BJ (cell line): ENCODE measurements at regions not wholly inside any gene's neighbourhood (a gene's known extent, or its start where the extent isn't known, plus 50 kb on each side); places are given as distances from the start of the nearest gene placed in this dataset.

Experiments
- CTCF ChIA-PET: fragments of 350-600 bp; formaldehyde crosslinking; extraction: SDS; loops from one replicate; lab custom pipeline; 2021; ENCODE audit warnings: antibody characterized with exemption, inconsistent platforms; lab: Yijun Ruan, JAX
- POLR2A ChIA-PET: fragments of 300-600 bp; sonication (Branson Sonifier 250); formaldehyde crosslinking; extraction: SDS; loops from one replicate; lab custom pipeline; 2021; ENCODE audit warnings: antibody characterized with exemption; lab: Charles Lee
- DNase-seq: peaks from one replicate; pipeline ENCODE4 v3.0.0-alpha.2; 2011; ENCODE audit warnings: low read depth
- H3K27me3 ChIP-seq: 2 replicates; pipeline ENCODE4 v1.6.0; 2011; ENCODE audit warnings: low read length; ENCODE audit not compliant: control insufficient read depth, insufficient read depth
- H3K36me3 ChIP-seq: 2 replicates; pipeline ENCODE4 v1.5.1; 2011; ENCODE audit warnings: low read length; ENCODE audit not compliant: control insufficient read depth, insufficient read depth
- H3K4me3 ChIP-seq: 2 replicates; pipeline ENCODE4 v1.5.1; 2011; ENCODE audit warnings: low read depth, mild to moderate bottlenecking, control low read depth, low read length
- CTCF ChIP-seq: IDR thresholded peaks from 2 replicates; pipeline ENCODE4 v1.5.1; 2011; ENCODE audit warnings: low read depth, mild to moderate bottlenecking, control low read depth, inconsistent platforms, low read length, moderate library complexity; ENCODE audit not compliant: insufficient read depth

- ChIA-PET POLR2A (no interaction called here), CTCF (no interaction called here)
- DNase-seq = no peak
Observed at GRCh38 chr5:155783246-155783645, 543.7 kb upstream of the SGCD start.

DNA sequence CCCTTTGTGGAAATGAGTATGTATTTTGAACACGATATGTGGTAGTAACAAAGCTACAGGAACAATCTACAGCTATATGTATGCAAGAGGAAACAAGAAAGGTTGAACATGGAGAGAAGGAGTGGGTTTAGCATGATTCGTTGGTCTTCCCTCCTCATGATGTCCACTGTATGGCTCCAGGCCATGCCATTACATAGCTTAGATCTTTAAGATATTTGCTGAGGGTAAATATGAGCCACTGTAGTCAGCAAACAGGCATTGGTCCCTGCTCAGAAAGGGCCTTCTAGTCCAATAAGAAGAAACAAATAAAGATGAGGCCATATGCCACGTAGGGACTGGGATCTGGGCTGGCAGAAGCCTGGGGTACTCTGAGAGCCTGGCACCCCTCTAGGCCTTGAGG is 543.2 kb upstream of the SGCD start:
- H3K36me3 ChIP-seq = no peaks in the 10 kb centered on the region
- TF ChIP-seq CTCF = no peak
- DNase-seq = no peak
- CTCF ChIA-PET = no interaction called here
- no peaks in the 10 kb centered on the region for H3K27me3 ChIP-seq
- POLR2A ChIA-PET = no interaction called here
- no peak overlapping the region for H3K4me3 ChIP-seq

More at GRCh38 chr5:155783246-155783645, 543.7 kb upstream of the SGCD start:
- no peaks in the 10 kb centered on the region for H3K27me3 ChIP-seq
- no peaks in the 10 kb centered on the region for H3K36me3 ChIP-seq
- no peak for TF ChIP-seq CTCF
- H3K4me3 ChIP-seq = no peak overlapping the region

DNA sequence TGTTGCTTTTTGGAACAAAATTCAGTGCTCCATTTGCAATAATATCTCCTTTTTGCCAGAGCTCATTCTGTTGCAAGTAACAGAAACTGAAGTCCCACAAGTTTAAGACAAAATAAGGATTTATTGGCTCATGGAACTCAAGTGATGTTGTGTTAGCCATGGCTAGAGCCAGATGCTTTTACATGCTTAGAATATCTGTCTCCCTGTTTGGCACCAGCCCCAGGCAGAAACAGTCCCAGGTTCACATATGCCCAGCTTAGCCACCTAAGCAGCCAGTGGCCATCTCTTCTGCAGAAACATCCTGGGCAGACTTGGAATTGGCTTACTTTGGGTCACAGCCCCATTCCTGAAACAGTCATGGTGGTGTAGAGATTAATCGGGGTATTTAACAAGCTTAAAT is 540.9 kb upstream of the SGCD start:
- no peak overlapping the region for H3K4me3 ChIP-seq
- no peak for TF ChIP-seq CTCF
- DNase-seq = no peak
- H3K36me3 ChIP-seq = no peaks in the 10 kb centered on the region
- no peaks in the 10 kb centered on the region for H3K27me3 ChIP-seq
- ChIA-PET POLR2A (no interaction called here), CTCF (interaction anchor here (0.9 kb wide), 1 partner anchor 14 kb away, joined by 4 read pairs; no protein-coding TSS in a partner anchor)

GRCh38 chr5:155792873-155793272 is 534.1 kb upstream of the SGCD start:
- ChIA-PET CTCF (no interaction called here), POLR2A (no interaction called here)
- H3K36me3 ChIP-seq = no peaks in the 10 kb centered on the region
- DNase-seq = no peak
- no peaks in the 10 kb centered on the region for H3K27me3 ChIP-seq
- no peak for TF ChIP-seq CTCF
- no peak overlapping the region for H3K4me3 ChIP-seq

- ChIA-PET CTCF (no interaction called here), POLR2A (no interaction called here)
- Histone ChIP-seq H3K27me3 (no peaks in the 10 kb centered on the region), H3K36me3 (no peaks in the 10 kb centered on the region), H3K4me3 (no peak overlapping the region)
- no peak for DNase-seq
- TF ChIP-seq CTCF = no peak
Observed at GRCh38 chr5:155794795-155795194, 532.2 kb upstream of the SGCD start.
